HG02678 (cell line): ENCODE measurements at regions not wholly inside any gene's neighbourhood (a gene's known extent, or its start where the extent isn't known, plus 50 kb on each side); places are given as distances from the start of the nearest gene placed in this dataset.

ENCODE experiments used
- ATAC-seq: cut with Tn5 transposase; IDR thresholded peaks from one replicate; pipeline ENCODE4 v1.9.1; 2021; ENCODE audit warnings: mild to moderate bottlenecking, moderate library complexity; ENCODE audit not compliant: unreplicated experiment

- ATAC-seq, result no peak
These were observed 154.3 kb upstream of the PCBD1 start for GRCh38 chr10:71042699-71043098.

- ATAC-seq, result no peak
These were observed 155.5 kb upstream of the PCBD1 start for GRCh38 chr10:71043858-71044257.

- ATAC-seq, result no peak
These were observed 156.4 kb upstream of the PCBD1 start for GRCh38 chr10:71044720-71045119.

- no peak for ATAC-seq
These were observed 156.9 kb upstream of the PCBD1 start for GRCh38 chr10:71045204-71045809.

GRCh38 chr10:71045936-71046335 is 157.6 kb upstream of the PCBD1 start:
- ATAC-seq, result no peak

- no peak for ATAC-seq
These were observed 158.4 kb upstream of the PCBD1 start for GRCh38 chr10:71046747-71047146.

GRCh38 chr10:71048971-71049615 is 160.7 kb upstream of the PCBD1 start:
- ATAC-seq, result no peak

GRCh38 chr10:71049994-71050393 is 161.6 kb upstream of the PCBD1 start:
- ATAC-seq, result no peak

GRCh38 chr10:71052076-71052660 is 160.2 kb upstream of the UNC5B start:
- no peak for ATAC-seq

- no peak for ATAC-seq
These were observed 159.7 kb upstream of the UNC5B start for GRCh38 chr10:71052708-71053107.

- no peak for ATAC-seq
These were observed 159.0 kb upstream of the UNC5B start for GRCh38 chr10:71053169-71053895.

GRCh38 chr10:71058308-71058707 is 154.1 kb upstream of the UNC5B start:
- ATAC-seq, result no peak

- ATAC-seq, result no peak
These were observed 153.1 kb upstream of the UNC5B start for GRCh38 chr10:71059054-71059818.

GRCh38 chr10:71059943-71060342 is 152.4 kb upstream of the UNC5B start:
- no peak for ATAC-seq

- no peak for ATAC-seq
These were observed 151.6 kb upstream of the UNC5B start for GRCh38 chr10:71060476-71061426.

- ATAC-seq, result no peak
These were observed 150.9 kb upstream of the UNC5B start for GRCh38 chr10:71061472-71061871.

- no peak for ATAC-seq
These were observed 150.2 kb upstream of the UNC5B start for GRCh38 chr10:71062156-71062555.

- ATAC-seq, result no peak
These were observed 149.0 kb upstream of the UNC5B start for GRCh38 chr10:71063401-71063800.

- no peak for ATAC-seq
These were observed 147.8 kb upstream of the UNC5B start for GRCh38 chr10:71064413-71065118.
